ENCODE measurements at regions not wholly inside any gene's neighbourhood (a gene's known extent, or its start where the extent isn't known, plus 50 kb on each side); places are given as distances from the start of the nearest gene placed in this dataset.

GRCh38 chr17:22171631-22172030 is 479.3 kb downstream of the KCNJ18 start:
- TF ChIP-seq, protein P1, sequence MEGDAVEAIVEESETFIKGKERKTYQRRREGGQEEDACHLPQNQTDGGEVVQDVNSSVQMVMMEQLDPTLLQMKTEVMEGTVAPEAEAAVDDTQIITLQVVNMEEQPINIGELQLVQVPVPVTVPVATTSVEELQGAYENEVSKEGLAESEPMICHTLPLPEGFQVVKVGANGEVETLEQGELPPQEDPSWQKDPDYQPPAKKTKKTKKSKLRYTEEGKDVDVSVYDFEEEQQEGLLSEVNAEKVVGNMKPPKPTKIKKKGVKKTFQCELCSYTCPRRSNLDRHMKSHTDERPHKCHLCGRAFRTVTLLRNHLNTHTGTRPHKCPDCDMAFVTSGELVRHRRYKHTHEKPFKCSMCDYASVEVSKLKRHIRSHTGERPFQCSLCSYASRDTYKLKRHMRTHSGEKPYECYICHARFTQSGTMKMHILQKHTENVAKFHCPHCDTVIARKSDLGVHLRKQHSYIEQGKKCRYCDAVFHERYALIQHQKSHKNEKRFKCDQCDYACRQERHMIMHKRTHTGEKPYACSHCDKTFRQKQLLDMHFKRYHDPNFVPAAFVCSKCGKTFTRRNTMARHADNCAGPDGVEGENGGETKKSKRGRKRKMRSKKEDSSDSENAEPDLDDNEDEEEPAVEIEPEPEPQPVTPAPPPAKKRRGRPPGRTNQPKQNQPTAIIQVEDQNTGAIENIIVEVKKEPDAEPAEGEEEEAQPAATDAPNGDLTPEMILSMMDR (IDR thresholded peaks at IDR 0.05), result no peak
- TF ChIP-seq POLR2A (IDR thresholded peaks at IDR 0.05), result no peak

Data from testis (tissue), 2 donors.